GM18867 (cell line): ENCODE measurements at regions not wholly inside any gene's neighbourhood (a gene's known extent, or its start where the extent isn't known, plus 50 kb on each side); places are given as distances from the start of the nearest gene placed in this dataset.
"Not testable (repeated sequence)": the region's sequence is repeated elsewhere in the genome, so short reads cannot be mapped to it uniquely, and the experiment has no call there.

ENCODE experiments used
- ATAC-seq: cut with Tn5 transposase; IDR thresholded peaks from one replicate; pipeline ENCODE4 v1.9.1; 2021; ENCODE audit warnings: mild to moderate bottlenecking, moderate library complexity; ENCODE audit not compliant: unreplicated experiment

DNA sequence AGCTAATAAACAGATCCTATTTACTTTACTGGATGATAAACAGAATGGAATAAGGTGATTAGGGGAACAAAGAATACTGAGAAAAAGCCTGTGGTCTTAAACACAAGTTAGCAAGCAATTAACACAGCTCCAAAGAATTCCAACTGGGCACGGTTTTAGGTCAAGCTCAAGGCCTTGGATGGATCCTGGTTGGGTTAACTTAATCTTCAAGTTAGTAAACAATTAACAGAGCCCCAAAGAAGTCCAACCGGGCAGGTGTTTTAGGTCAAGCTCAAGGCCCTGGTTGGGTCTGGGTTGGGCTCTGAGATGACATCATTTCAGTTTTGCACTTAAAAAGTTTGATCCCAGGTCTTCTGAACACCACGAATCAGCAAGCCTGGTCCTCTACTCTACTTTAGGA is 1086.3 kb upstream of the TMPRSS15 start:
- no peak for ATAC-seq

DNA sequence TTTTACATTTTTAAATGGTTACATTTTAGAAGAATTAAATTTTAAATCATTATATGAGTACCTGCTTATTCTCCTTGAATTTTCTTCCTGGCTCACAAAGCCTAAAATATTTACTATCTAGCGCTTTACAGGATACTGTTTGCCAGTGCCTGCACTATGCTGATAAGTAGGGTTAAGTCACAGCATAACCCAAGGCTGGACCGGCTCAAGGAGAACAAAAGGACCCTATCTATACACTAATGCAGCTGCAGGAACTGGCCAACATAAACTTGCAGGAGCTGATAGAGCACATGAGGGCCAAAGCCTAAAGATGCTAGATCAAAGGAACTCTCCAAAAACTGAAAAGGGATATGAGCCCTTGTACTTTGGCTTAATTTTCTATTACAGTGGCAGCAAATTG is 1086.9 kb upstream of the TMPRSS15 start:
- no peak for ATAC-seq

DNA sequence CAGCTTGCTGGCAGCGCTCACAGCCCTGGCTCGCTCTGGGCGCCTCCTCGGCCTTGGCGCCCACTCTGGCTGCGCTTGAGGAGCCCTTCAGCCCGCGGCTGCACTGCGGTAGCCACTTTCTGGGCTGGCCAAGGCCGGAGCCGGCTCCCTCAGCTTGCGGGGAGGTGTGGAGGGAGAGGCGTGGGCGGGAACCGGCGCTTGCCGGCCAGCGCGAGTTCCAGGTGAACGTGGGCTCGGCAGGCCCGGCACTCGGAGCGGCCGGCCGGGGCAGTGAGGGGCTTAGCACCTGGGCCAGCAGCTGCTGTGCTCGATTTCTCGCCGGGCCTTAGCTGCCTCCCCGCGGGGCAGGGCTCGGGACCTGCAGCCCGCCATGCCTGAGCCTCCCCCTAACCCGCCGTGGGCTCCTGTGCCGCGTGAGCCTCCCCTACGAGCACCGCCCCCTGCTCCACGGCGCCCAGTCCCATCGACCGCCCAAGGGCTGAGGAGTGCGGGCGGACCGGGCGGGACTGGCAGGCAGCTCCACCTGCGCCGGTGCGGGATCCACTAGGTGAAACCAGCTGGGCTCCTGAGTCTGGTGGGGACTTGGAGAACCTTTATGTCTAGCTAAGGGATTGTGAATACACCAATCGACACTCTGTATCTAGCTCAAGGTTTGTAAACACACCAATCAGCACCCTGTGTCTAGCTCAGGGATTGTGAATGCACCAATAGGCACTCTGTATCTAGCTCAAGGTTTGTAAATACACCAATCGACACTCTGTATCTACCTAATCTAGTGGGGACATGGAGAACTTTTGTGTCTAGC is 1090.1 kb upstream of the TMPRSS15 start:
- not testable (repeated sequence) for ATAC-seq

DNA sequence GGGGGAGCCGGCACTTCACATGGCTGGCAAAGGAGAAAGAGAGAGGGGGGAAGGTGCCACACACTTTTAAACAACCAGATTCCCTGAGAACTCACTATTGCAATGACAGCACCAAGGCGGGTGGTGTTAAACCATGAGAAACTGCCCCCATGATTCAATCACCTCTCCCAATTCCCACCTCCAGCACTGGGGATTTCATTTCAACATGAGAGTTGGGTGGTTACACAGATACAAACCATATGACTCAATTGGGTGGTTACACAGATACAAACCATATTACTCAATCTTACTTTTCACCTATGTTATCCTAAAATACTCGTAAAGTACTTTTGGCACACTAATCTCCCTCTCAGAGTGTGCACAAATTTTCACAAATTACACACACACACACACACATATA is 1097.5 kb upstream of the TMPRSS15 start:
- no peak for ATAC-seq

DNA sequence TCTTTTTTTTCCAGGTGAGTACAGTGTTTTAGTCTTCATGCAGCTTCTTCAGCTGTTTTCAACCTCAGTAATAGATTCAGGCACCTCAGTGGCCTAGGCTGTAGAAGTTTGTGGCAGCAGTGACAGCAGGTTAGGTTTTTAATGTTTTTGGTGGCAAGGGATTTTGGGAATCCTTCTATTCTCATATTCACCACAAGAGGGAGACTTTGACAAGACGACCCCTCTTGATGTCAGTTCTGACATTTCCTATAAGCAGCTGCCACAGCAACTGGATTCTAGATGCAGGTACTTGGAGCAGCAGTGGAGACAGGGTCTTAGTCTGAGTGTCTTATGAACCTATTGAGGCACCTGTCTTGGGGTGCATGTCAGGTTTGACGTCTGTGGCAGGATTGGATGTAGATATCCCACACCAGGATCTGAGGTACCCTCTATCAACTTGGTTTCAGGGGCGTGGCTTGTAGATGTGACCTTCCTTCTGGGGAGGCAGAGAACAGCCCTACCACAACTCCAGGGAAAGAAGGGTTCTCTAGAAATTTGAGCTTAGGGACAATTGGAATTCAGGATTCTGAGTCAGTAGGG is 1104.2 kb upstream of the TMPRSS15 start:
- no peak for ATAC-seq

DNA sequence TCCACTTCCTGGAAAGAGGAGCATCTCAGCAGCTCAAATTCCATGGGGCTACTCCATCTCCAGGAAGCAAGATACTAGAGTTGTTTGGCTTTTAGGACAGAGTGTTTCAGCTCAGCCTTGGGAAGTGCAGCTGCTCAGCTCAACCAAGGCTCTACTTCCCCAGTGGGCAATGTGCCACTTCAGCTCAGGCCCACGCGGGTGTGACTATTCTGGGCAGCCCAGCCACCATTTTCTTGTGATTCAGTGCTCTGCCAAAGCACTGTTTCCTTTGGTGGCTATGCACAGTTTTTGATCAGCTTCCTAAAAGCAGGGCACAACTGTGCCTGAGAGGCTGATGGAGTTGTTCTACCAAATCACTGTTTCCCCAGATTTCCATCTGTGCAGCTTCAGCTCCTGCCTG is 1104.9 kb upstream of the TMPRSS15 start:
- ATAC-seq = no peak

DNA sequence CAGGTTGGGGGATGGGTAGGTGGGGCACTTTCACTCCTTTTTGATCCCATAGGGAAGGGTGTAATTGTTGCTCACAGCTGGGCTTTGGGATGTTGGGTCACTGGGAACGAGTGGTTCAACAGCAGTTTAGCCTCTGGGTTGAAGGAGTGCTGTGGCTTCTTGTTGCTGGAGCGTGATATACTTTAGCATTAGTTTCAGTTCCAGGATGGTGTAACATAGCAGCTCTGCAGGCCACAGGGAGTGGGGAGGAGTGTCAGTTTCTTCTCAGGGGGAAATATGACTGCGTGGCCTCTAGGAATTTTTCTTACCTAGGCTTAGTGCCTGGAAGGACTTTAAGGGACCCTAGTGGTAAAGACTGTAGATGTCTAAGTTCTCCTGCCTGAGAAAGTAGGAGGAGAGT is 1105.3 kb upstream of the TMPRSS15 start:
- ATAC-seq = no peak

DNA sequence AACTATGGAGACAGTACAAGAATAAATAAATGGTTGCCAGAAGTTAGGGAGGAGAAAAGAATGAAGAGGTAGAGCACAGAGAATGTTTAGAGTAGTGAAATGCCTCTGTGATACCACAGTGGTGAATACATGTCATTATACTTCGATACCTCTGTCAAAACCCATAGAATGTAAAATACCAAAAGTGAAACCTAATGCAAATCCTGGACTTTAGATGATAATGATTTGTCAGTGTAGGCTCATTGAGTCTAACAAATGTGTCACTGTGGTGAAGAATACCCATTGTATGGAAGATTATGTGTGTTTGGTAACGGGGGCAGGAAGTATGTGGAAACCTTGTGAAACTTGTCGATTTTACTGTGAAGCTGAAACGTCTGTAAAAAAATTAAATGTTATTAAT is 1106.5 kb upstream of the TMPRSS15 start:
- peak; percentile 49 for ATAC-seq

DNA sequence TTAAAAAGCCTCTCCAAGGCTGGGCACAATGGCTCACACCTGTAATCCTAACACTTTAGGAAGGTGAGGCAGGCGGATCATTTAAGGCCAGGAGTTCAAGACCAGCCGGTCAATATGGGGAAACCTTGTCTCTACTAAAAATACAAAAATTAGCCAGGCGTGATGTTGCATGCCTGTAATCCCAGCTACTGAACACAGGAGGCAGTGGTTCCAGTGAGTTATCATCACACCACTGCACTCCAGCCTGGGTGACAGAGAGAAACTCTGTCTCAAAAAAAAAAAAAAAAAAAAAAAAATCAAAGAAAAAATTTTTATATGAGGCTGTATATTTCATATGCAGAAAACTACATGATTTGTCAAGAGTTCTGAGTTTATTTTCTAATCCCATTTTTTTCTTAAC is 1107.1 kb upstream of the TMPRSS15 start:
- ATAC-seq = no peak

DNA sequence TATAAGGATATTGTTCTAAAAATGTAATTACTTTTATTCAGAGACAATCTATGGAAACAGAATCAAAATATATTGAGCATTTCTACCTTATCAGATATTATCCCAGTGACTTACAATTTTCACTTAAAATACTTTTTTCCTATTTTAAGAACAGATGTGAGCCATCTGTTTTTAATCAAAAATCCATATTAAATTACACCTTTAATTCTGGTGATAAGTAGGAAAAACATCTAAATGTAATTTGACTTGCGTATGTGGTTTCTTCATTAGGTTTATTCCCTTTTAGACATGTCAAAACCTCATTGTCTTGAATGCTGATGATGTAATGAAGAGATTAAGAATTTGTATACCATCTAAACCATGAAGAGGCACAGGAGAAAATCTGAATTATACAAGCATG is 1118.8 kb upstream of the TMPRSS15 start:
- ATAC-seq = no peak

DNA sequence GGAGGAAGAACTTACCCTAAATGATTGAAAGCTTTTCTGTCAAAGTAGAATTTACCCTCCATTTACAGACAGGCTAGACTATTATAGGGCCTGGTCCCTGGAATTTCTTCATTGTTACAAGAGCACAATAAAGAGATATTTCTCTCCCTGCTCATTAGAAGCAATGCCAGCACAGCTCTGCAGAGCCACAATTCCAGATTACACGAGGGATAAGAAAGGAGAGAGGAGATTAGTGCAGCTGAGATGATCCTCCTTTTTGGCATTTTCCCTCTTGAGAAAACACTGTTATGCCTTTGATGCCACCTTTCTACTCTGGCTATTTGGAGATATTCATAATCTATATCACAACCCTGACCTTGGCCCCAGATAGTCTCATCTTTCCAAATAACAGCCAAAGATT is 1119.5 kb upstream of the TMPRSS15 start:
- no peak for ATAC-seq

DNA sequence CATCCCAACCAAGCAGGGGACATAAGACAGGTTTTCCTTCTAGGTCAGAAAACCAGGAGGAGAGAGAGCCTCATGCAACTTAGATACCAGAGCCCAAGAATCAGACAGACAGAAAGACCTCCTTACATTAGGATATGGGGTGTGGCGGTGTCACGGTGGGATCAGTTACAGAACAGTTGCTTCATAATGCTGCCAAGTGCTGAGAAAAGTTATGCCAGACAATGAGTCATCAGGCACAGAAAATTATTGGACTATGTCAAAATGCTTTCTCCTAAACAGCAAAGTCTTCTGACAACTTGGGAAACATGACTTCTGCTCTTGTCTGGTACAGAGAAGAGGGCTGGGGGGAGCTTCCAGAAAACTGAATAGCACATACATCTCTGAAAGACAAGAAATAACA is 1120.2 kb upstream of the TMPRSS15 start:
- ATAC-seq = no peak

DNA sequence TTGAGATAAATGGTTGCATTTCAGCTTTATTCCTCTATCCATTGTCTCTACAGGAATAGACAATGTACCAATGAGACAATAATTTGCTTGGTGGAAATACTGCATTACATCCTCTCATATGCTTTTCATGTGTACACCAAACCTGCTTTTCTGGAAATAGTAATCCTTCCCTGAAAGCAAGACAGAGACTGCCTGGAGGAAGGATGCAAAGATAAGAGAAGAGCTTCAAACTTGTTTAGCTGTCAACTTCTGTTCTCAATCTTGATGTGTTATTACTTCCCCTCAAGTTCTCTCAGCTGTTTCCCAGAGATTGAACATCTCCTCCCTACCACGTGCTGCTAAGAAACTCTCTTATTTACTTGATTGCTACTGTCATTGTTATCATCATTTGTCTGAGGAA is 1125.4 kb upstream of the TMPRSS15 start:
- no peak for ATAC-seq

DNA sequence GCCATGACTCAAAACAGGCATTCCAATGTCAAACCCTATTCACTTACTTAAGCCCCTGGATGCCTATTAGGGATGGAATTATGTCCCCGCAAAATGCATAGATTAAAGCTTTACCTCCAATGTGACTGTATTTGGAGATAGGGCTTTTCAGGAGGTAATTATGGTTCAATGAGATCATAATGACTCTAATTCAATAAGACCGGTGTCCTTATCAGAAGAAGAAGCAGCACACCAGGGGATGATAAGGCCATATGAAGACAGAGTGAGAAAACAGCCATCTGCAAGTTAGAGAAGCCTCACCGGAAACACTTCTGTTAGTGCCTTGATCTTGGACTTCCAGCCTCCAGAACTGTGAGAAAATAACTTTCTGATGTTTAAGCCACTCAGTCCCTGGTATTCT is 1131.8 kb upstream of the TMPRSS15 start:
- no peak for ATAC-seq

DNA sequence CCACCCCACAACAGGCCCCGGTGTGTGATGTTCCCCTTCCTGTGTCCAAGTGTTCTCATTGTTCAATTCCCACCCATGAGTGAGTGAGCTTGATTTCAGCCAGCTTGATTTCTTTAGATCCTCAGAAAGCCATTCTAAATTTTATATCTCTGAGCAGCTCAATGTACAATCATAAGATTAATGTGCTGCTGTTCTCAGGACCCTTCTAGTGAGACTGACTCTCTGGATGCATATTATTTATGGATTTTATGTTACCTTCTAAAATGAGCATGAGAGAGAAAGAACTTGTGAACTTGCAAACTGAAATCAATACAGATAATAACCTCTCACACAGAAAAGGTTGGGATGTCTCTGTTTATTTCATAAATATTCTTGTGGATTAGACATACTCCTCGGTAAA is 1133.5 kb upstream of the TMPRSS15 start:
- no peak for ATAC-seq

DNA sequence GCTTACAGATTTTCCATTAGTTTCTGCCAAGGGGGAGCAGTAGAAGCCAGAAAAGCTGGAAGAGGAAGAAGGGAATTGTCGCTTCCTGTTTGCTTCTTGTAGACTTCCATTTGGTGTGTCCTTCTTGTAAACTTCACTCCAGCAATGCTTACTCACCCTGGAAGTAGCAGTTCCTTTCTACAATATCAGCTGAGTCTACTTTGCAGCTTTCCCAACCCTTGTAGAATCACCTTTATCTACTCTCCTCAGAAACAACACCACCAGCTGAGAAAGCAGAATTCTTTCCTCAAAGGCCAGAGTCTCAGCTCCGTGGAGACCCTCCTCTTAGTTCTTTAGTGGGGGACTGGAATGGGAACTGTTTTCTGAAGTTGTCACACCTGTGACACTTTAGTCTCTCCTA is 1136.7 kb upstream of the TMPRSS15 start:
- ATAC-seq = no peak

DNA sequence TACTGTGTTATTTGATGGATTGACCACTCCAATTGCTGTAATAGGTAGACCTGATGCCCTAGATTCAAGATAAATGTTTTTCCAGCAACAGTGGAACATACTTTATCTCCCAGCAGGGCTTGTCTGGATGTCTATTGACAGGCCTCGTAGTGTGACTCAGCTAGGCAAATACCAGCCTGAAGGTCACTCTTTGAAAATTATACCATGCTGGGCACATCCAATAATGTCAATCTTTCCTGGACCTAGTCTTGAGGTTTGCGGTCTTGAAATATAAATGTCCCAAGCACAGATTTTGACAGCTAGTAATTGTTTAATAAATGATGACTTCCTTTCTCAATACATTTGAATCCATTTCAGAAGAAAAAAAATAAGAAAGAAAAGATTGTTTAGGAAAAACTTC is 1138.0 kb upstream of the TMPRSS15 start:
- ATAC-seq = no peak

DNA sequence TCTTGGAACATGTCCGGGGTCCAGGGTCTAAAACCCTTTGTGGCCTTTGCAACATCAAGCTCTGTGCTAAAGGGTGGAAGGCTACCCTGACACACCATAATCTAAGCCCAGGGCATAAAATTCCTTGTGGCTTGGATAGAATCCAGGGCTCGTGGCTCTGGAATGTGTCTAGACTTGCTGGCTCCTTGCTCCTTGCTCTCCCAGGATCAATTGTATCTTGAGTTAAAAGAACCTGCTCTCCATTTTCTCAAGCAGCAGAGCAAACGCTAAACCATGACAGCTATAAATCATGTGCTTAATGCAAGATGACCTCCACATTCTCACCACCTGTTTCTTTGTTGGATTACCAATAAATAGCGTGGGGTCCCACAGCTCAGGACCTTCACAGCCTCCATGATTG is 1140.9 kb upstream of the TMPRSS15 start:
- ATAC-seq = not testable (repeated sequence)

DNA sequence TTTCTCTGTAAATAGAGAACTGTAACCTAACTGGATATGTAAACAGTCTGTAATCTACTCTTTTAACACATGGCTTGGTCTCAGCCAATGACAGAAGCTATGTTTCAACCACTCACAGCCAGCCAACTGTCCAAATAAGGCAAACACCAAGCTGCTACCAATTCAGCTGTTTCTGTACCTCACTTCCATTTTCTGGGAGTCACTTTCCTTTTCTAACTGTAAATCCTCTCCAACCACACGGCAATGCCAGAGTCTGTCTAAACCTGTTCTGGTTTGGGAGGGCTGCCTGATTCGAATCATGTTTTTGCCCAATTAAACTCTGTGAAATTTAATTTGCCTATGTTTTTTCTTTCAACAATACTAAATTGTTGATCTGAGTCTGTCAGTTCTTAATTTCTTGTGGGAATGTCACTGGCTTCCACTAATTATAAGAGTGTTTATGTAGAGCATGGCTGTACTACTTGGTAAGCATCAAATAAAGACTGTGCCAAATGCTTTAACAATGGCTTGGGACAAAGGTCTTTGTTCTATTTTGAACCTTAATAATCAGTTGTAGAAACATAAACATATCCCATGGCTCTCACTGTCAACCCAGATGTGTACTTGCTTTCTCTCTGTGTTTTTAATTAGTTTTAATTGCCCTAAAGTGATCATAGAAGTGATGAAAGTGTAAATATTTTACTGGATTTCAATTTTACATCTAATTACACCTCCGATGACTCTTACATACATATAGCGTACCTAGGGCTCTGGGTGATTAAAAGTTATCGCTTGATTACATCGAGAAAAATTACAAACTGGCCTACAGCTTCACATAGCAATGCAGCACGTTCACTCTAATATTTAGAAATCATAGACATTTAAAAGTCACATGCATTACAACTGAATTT is 1144.6 kb upstream of the TMPRSS15 start:
- ATAC-seq = no peak

DNA sequence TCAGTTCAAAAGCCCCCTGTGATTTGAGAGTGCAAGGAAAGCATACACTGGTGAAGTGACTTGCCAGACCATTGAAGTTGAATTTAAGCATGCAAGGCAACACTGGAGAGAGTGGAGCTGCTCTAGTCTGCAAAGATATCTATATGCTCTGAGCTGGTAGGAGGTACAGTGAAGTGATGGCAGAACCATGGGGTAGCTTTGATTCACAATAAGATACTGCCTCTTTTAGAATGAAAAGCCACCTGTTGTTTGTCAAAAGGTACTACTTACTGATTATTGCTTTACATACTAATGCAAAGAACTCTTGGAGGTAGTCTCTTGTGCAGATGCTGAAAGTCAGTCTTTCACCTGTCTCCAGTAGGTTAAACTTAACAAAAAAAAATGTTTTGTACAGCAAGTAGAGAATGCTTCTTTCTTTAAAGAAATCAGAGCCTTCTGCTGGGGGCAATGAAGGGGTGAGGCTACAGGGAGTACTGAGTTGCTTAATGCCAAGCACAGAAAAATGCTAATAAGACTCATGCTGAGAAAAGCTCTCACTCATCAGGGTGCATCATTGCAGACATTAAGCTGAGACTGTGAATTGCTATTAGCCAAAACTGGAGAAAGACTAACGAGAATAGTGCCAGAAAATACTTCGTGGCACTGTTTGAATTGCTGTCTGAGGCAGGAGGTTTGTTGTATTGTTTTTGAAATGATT is 1150.5 kb upstream of the TMPRSS15 start:
- ATAC-seq = no peak

DNA sequence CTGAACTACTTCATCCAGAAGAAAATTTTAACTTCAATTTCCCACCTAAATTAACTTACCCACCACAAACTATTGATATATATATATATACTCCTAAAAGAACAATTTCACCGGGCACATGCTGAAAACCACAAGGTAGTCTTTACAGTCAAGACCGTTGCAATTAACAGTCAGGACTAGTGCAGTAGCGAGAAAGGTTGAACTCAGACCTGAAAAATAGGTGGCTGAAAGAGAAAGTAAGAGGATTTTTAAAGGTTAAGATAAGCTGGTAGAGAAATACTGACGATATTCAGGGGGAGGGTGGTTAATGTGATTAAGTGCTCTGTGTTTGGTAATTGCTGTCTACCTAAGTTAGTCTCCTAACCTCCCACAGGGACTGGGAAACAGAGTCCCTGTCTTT is 1153.5 kb upstream of the TMPRSS15 start:
- ATAC-seq = no peak
